A549 (cell line): ENCODE measurements at regions not wholly inside any gene's neighbourhood (a gene's known extent, or its start where the extent isn't known, plus 50 kb on each side); places are given as distances from the start of the nearest gene placed in this dataset.
A peak's percentile ranks its signal among the peaks of the same experiment; 100 is the strongest.

Source experiments
- ATAC-seq, 2 experiments: fragments of 200-7000 bp in 1 of 2; fragments of >200 bp in 1 of 2; cut with Nextera tagmentation in 1 of 2; cut with Tn5 transposase in 1 of 2; 3 replicates each; pipeline versions ENCODE4 v1.8.0 to v1.9.1; 2018 to 2020; ENCODE audit warnings: mild to moderate bottlenecking in 1 of 2, moderate library complexity in 1 of 2
- CTCF ChIA-PET: fragments of 300-600 bp; sonication (Branson Sonifier 250); formaldehyde crosslinking; extraction: SDS; loops from one replicate; lab custom pipeline; 2021; ENCODE audit warnings: antibody characterized with exemption, inconsistent platforms; lab: Yijun Ruan, JAX
- POLR2A ChIA-PET: fragments of 350-600 bp; formaldehyde crosslinking; extraction: SDS; loops from one replicate; lab custom pipeline; 2021; ENCODE audit warnings: antibody characterized with exemption, inconsistent platforms; lab: Yijun Ruan, JAX
- DNase-seq, 2 experiments: peaks; one replicate each; pipeline versions ENCODE4 v3.0.0 to v3.0.0-alpha.2; 2011 to 2016; ENCODE audit warnings: low read depth in 1 of 2, low spot score in 1 of 2
- FAIRE-seq: peaks from 2 replicates; lab custom pipeline; 2011; peaks lifted over from hg19 to GRCh38; lab: Jason Lieb, UNC
- H3K27ac ChIP-seq, 2 experiments: fragments of >200 bp; sonication (Bioruptor Twin); formaldehyde crosslinking; 3 replicates each; pipeline ENCODE4 v1.5.1; 2016 to 2017
- H3K4me1 ChIP-seq: fragments of >200 bp; sonication (Bioruptor Twin); formaldehyde crosslinking; 3 replicates; pipeline ENCODE4 v1.6.1; 2016
- H3K4me2 ChIP-seq: fragments of >200 bp; sonication (Bioruptor Twin); formaldehyde crosslinking; 3 replicates; pipeline ENCODE4 v1.6.1; 2016
- H3K4me3 ChIP-seq: fragments of >200 bp; sonication (Bioruptor Twin); formaldehyde crosslinking; 3 replicates; pipeline ENCODE4 v1.5.1; 2016
- H3K9me3 ChIP-seq: fragments of >200 bp; sonication (Bioruptor Twin); formaldehyde crosslinking; 3 replicates; pipeline ENCODE4 v1.6.1; 2016
- ATOH8 ChIP-seq: fragments of 250-450 bp; sonication (Bioruptor Pico); IDR thresholded peaks from 2 replicates; pipeline ENCODE4 v1.5.0; 2020; ENCODE audit warnings: low read depth, mild to moderate bottlenecking, moderate library complexity
- BHLHE40 ChIP-seq: IDR thresholded peaks from 2 replicates; pipeline ENCODE4 v1.6.1; 2012; ENCODE audit warnings: low read depth, low read length, inconsistent platforms
- CBX8 ChIP-seq: fragments of 200-600 bp; sonication (generic); IDR thresholded peaks from 2 replicates; pipeline ENCODE4 v1.6.1; 2016
- CHD4 ChIP-seq: fragments of 200-600 bp; sonication (generic); IDR thresholded peaks from 2 replicates; pipeline ENCODE4 v1.6.1; 2016; ENCODE audit warnings: antibody characterized with exemption, mild to moderate bottlenecking, borderline replicate concordance
- CTCF ChIP-seq: fragments of >200 bp; sonication (Bioruptor Twin); formaldehyde crosslinking; IDR thresholded peaks from 3 replicates; pipeline ENCODE4 v1.5.1; 2016
- E2F6 ChIP-seq: IDR thresholded peaks from 2 replicates; pipeline ENCODE4 v1.6.1; 2012; ENCODE audit warnings: low read depth, borderline replicate concordance
- ELK1 ChIP-seq: fragments of 150-350 bp; IDR thresholded peaks from 2 replicates; pipeline ENCODE4 v1.6.1; 2014; ENCODE audit warnings: low read depth, mild to moderate bottlenecking, low read length
- EP300 ChIP-seq, 2 experiments: fragments of >200 bp; sonication (Bioruptor Twin); formaldehyde crosslinking; IDR thresholded peaks; 2 replicates in 1 of 2; 3 replicates in 1 of 2; pipeline ENCODE4 v1.6.1; 2016 to 2017
- FOSL2 ChIP-seq, 2 experiments: fragments of 450-650 bp in 1 of 2; fragments of >200 bp in 1 of 2; sonication (Bioruptor Twin) in 1 of 2; formaldehyde crosslinking; IDR thresholded peaks; 2 replicates each; pipeline versions ENCODE4 v1.5.0 to v1.6.1; 2016 to 2020; ENCODE audit warnings: mild to moderate bottlenecking in 1 of 2, moderate library complexity in 1 of 2
- GATA3 ChIP-seq: IDR thresholded peaks from 2 replicates; pipeline ENCODE4 v1.6.1; 2012; ENCODE audit warnings: borderline replicate concordance
- HMGXB4 ChIP-seq: fragments of 250-450 bp; sonication (Bioruptor Pico); IDR thresholded peaks from 2 replicates; pipeline ENCODE4 v1.5.0; 2021; ENCODE audit warnings: mild to moderate bottlenecking, moderate library complexity, borderline replicate concordance
- HOXA7 ChIP-seq: fragments of 250-450 bp; sonication (Bioruptor Pico); IDR thresholded peaks from 2 replicates; pipeline ENCODE4 v1.5.0; 2020; ENCODE audit warnings: mild to moderate bottlenecking, moderate library complexity
- HOXB13 ChIP-seq: fragments of 250-450 bp; sonication (Bioruptor Pico); IDR thresholded peaks from 2 replicates; pipeline ENCODE4 v1.5.0; 2020; ENCODE audit warnings: low read depth, mild to moderate bottlenecking, moderate library complexity
- HOXB5 ChIP-seq: fragments of 250-450 bp; sonication (Bioruptor Pico); IDR thresholded peaks from 2 replicates; pipeline ENCODE4 v1.5.0; 2020; ENCODE audit warnings: mild to moderate bottlenecking, moderate library complexity
- JUNB ChIP-seq: fragments of >200 bp; sonication (Bioruptor Twin); formaldehyde crosslinking; IDR thresholded peaks from 2 replicates; pipeline ENCODE4 v1.6.1; 2016
- KDM1A ChIP-seq: fragments of 200-600 bp; sonication (generic); IDR thresholded peaks from 2 replicates; pipeline ENCODE4 v1.6.1; 2016; ENCODE audit warnings: low read depth, mild to moderate bottlenecking
- MAFK ChIP-seq: fragments of 450-650 bp; IDR thresholded peaks from 2 replicates; pipeline ENCODE4 v1.6.1; 2014; ENCODE audit not compliant: partially characterized antibody
- MAZ ChIP-seq: fragments of 150-350 bp; IDR thresholded peaks from 2 replicates; pipeline ENCODE4 v1.6.1; 2014; ENCODE audit warnings: antibody characterized with exemption, low read depth, low read length, borderline replicate concordance
- NFE2L2 ChIP-seq: fragments of 150-350 bp; conservative IDR thresholded peaks from 2 replicates; pipeline ENCODE4 v1.6.1; 2014; ENCODE audit warnings: low read length
- PHF8 ChIP-seq: fragments of 200-600 bp; sonication (generic); IDR thresholded peaks from 2 replicates; pipeline ENCODE4 v1.6.1; 2016; ENCODE audit warnings: low read depth, mild to moderate bottlenecking, antibody characterized with exemption, moderate library complexity, borderline replicate concordance
- POLR2A ChIP-seq: IDR thresholded peaks from 2 replicates; pipeline ENCODE4 v1.6.1; 2012; ENCODE audit warnings: mild to moderate bottlenecking, low read length
- RAD21 ChIP-seq, 2 experiments: fragments of >200 bp in 1 of 2; sonication (Bioruptor Twin) in 1 of 2; formaldehyde crosslinking in 1 of 2; IDR thresholded peaks in 1 of 2; conservative IDR thresholded peaks in 1 of 2; 2 replicates in 1 of 2; 3 replicates in 1 of 2; pipeline ENCODE4 v1.6.1; 2012 to 2018; ENCODE audit warnings: inconsistent platforms in 1 of 2
- RNF2 ChIP-seq: fragments of 200-600 bp; sonication (generic); IDR thresholded peaks from 2 replicates; pipeline ENCODE4 v1.6.1; 2016; ENCODE audit warnings: low read depth, mild to moderate bottlenecking, antibody characterized with exemption, moderate library complexity, borderline replicate concordance
- TFCP2L1 ChIP-seq: fragments of 250-450 bp; sonication (Bioruptor Pico); IDR thresholded peaks from 2 replicates; pipeline ENCODE4 v1.5.0; 2021; ENCODE audit warnings: mild to moderate bottlenecking
- TP53 ChIP-seq: fragments of 250-450 bp; sonication (Bioruptor Pico); IDR thresholded peaks from 2 replicates; pipeline ENCODE4 v1.5.0; 2021; ENCODE audit warnings: mild to moderate bottlenecking, moderate library complexity
- USF2 ChIP-seq: fragments of 450-650 bp; IDR thresholded peaks from 2 replicates; pipeline ENCODE4 v1.6.1; 2014; ENCODE audit warnings: antibody characterized with exemption
- ZNF302 ChIP-seq: fragments of 250-450 bp; sonication (Bioruptor Pico); IDR thresholded peaks from 2 replicates; pipeline ENCODE4 v1.9.0; 2021; ENCODE audit warnings: inconsistent platforms, mild to moderate bottlenecking, moderate library complexity
- WGBS: methylation state at CpG from one replicate; pipeline ENCODE4 v1.1.6; 2017; ENCODE audit errors: missing lambda C conversion rate; 5-methylcytosine and 5-hydroxymethylcytosine counted together

GRCh38 chr9:134502266-134502791, 139.3 kb upstream of the COL5A1 start:
- Histone ChIP-seq H3K4me2 (peak overlapping the region; percentile 41), H3K4me1 (peaks cover 19% of the 10 kb centered on the region), H3K4me3 (no peak overlapping the region), H3K9me3 (peaks cover 8% of the 10 kb centered on the region; the same call in 2 of the 3 replicates), H3K27ac (peak overlapping the region; percentile 92 to 93)
- ChIA-PET CTCF (interaction anchor here (1.0 to 3.1 kb wide), 6 partner anchors 10 to 100 kb away, joined by 3 to 24 read pairs (median 7); no protein-coding TSS in a partner anchor), POLR2A (interaction anchor here (1.4 kb wide), 1 partner anchor 139 kb away, joined by 6 read pairs; no protein-coding TSS in a partner anchor)
- ATAC-seq (peak in 1 of 2 experiments; percentile 42; a peak in 4 of 6 replicates), FAIRE-seq (no peak), DNase-seq (peak in 1 of 2 experiments; percentile 12)
- 85% methylated on average over 11 of the region's 15 CpGs for WGBS
- TF ChIP-seq HMGXB4 (CRISPR knock-in tag) (no peak), CBX8 (no peak), TP53 (CRISPR knock-in tag) (no peak), KDM1A (no peak), JUNB (no peak), ATOH8 (CRISPR knock-in tag) (no peak), ELK1 (no peak), PHF8 (no peak), TFCP2L1 (CRISPR knock-in tag) (no peak; the same call in 1 of the 2 replicates), BHLHE40 (no peak), HOXB13 (CRISPR knock-in tag) (no peak), USF2 (no peak), HOXA7 (CRISPR knock-in tag) (no peak), ZNF302 (CRISPR knock-in tag) (no peak), MAZ (no peak), CHD4 (no peak), NFE2L2 (no peak), HOXB5 (CRISPR knock-in tag) (no peak), GATA3 (no peak)

GRCh38 chr9:134502809-134503211, 138.8 kb upstream of the COL5A1 start:
- 16% methylated on average over 5 of the region's 15 CpGs for WGBS
- CTCF ChIA-PET, result interaction anchor here (0.8 to 3.1 kb wide), 8 partner anchors 10 to 236 kb away, joined by 3 to 24 read pairs (median 5); no protein-coding TSS in a partner anchor
- Histone ChIP-seq H3K4me2 (peak overlapping the region; percentile 41), H3K4me3 (no peak overlapping the region), H3K27ac (peak overlapping the region; percentile 92 to 93), H3K9me3 (peaks cover 8% of the 10 kb centered on the region; the same call in 2 of the 3 replicates), H3K4me1 (peaks cover 19% of the 10 kb centered on the region)
- POLR2A ChIA-PET, result interaction anchor here (1.1 to 1.4 kb wide), 2 partner anchors 99 to 138 kb away, joined by 5 to 6 read pairs; no protein-coding TSS in a partner anchor
- FAIRE-seq, result no peak
- ATAC-seq, result peak; percentile 100
- DNase-seq, result peak; percentile 87 to 98
- TF ChIP-seq FOSL2 (IDR thresholded peaks at IDR 0.05) (peak; percentile 80), FOSL2 (CRISPR knock-in tag; IDR thresholded peaks at IDR 0.05) (peak; percentile 88), RNF2 (no peak), HOXB5 (CRISPR knock-in tag) (no peak), RAD21 (conservative IDR thresholded peaks at IDR 0.05 in 1 of 2, IDR thresholded peaks at IDR 0.05 in 1 of 2) (peak in 1 of 2 experiments; percentile 32; a peak in 2 of 5 replicates), MAFK (peak; percentile 26), E2F6 (0 out of 2 replicates have a peak, but pooled peaks have one; percentile 46), POLR2A (peak; percentile 24; the same call in 1 of the 2 replicates), HOXA7 (CRISPR knock-in tag) (no peak), TFCP2L1 (CRISPR knock-in tag) (0 out of 2 replicates have a peak, but pooled peaks have one; percentile 34), EP300 (IDR thresholded peaks at IDR 0.05) (peak in 1 of 2 experiments; percentile 20; a peak in 1 of 5 replicates), GATA3 (0 out of 2 replicates have a peak, but pooled peaks have one; percentile 22), CTCF (no peak)
